HG03095 (cell line): ENCODE measurements at regions not wholly inside any gene's neighbourhood (a gene's known extent, or its start where the extent isn't known, plus 50 kb on each side); places are given as distances from the start of the nearest gene placed in this dataset.

ENCODE experiments used
- ATAC-seq: cut with Tn5 transposase; IDR thresholded peaks from one replicate; pipeline ENCODE4 v1.9.1; 2021; ENCODE audit warnings: moderate library complexity; ENCODE audit not compliant: unreplicated experiment

- ATAC-seq: no peak
Observed at GRCh38 chr3:180282386-180282785, 245.6 kb upstream of the PEX5L start.

GRCh38 chr3:180283251-180283650, 246.5 kb upstream of the PEX5L start:
- no peak for ATAC-seq

GRCh38 chr3:180284331-180285110, 247.8 kb upstream of the PEX5L start:
- no peak for ATAC-seq

GRCh38 chr3:180287703-180288102, 251.0 kb upstream of the PEX5L start:
- no peak for ATAC-seq

- ATAC-seq: no peak
Observed at GRCh38 chr3:180288816-180289215, 252.1 kb upstream of the PEX5L start.

- ATAC-seq: no peak
Observed at GRCh38 chr3:180290300-180290699, 253.6 kb upstream of the PEX5L start.

- ATAC-seq: no peak
Observed at GRCh38 chr3:180294282-180295027, 257.7 kb upstream of the PEX5L start.

- no peak for ATAC-seq
Observed at GRCh38 chr3:180295811-180296210, 259.1 kb upstream of the PEX5L start.

GRCh38 chr3:180296971-180297370, 260.2 kb upstream of the PEX5L start:
- no peak for ATAC-seq

- no peak for ATAC-seq
Observed at GRCh38 chr3:180306155-180306554, 269.4 kb upstream of the PEX5L start.

- ATAC-seq: no peak
Observed at GRCh38 chr3:180306691-180307090, 270.0 kb upstream of the PEX5L start.

- ATAC-seq: no peak
Observed at GRCh38 chr3:180311242-180311641, 274.5 kb upstream of the PEX5L start.

GRCh38 chr3:180316321-180316720, 279.6 kb upstream of the PEX5L start:
- ATAC-seq: no peak

- ATAC-seq: no peak
Observed at GRCh38 chr3:180319461-180319860, 282.5 kb upstream of the TTC14 start.

- ATAC-seq: no peak
Observed at GRCh38 chr3:180320631-180321030, 281.3 kb upstream of the TTC14 start.

- ATAC-seq: no peak
Observed at GRCh38 chr3:180321534-180321933, 280.4 kb upstream of the TTC14 start.

- no peak for ATAC-seq
Observed at GRCh38 chr3:180322829-180323228, 279.1 kb upstream of the TTC14 start.

GRCh38 chr3:180324791-180325190, 277.2 kb upstream of the TTC14 start:
- no peak for ATAC-seq

- ATAC-seq: no peak
Observed at GRCh38 chr3:180325533-180325932, 276.4 kb upstream of the TTC14 start.

GRCh38 chr3:180325958-180326357, 276.0 kb upstream of the TTC14 start:
- no peak for ATAC-seq

GRCh38 chr3:180329187-180329586, 272.8 kb upstream of the TTC14 start:
- peak; percentile 78 for ATAC-seq

- ATAC-seq: no peak
Observed at GRCh38 chr3:180329847-180330246, 272.1 kb upstream of the TTC14 start.
